IMR-90 (cell line): ENCODE measurements at regions not wholly inside any gene's neighbourhood (a gene's known extent, or its start where the extent isn't known, plus 50 kb on each side); places are given as distances from the start of the nearest gene placed in this dataset.

Source experiments
- ATAC-seq: fragments of 200-7000 bp; cut with Tn5 transposase; 2 replicates; pipeline ENCODE4 v1.9.1; 2020; ENCODE audit warnings: low read depth, mild to moderate bottlenecking, moderate library complexity
- BruUV-seq: library from RNA; stranded (reverse); fragments of 400-500 nt; replicated peaks from 2 replicates; lab custom pipeline; 2021; lab: Mats Ljungman, UMichigan
- CTCF ChIA-PET: fragments of 300-600 bp; formaldehyde crosslinking; extraction: SDS; loops from one replicate; lab custom pipeline; 2021; ENCODE audit warnings: antibody characterized with exemption; lab: Yijun Ruan, JAX
- POLR2A ChIA-PET: fragments of 300-600 bp; sonication (Branson Sonifier 250); formaldehyde crosslinking; loops from one replicate; lab custom pipeline; 2022; ENCODE audit warnings: antibody characterized with exemption; ENCODE audit not compliant: unreplicated experiment; lab: Charles Lee
- DNase-seq: peaks from one replicate; pipeline ENCODE4 v3.0.0; 2013
- H2AFZ ChIP-seq: replicated peaks from 2 replicates; pipeline ENCODE3; 2013; ENCODE audit warnings: low read length, mild to moderate bottlenecking; ENCODE audit not compliant: poor library complexity
- H2AK5ac ChIP-seq: 2 replicates; pipeline ENCODE4 v1.6.1; 2013; ENCODE audit warnings: low read depth, low read length, inconsistent platforms
- H2AK9ac ChIP-seq: replicated peaks from 2 replicates; pipeline ENCODE3; 2013; ENCODE audit warnings: mild to moderate bottlenecking, low read depth, low read length, moderate library complexity; ENCODE audit not compliant: poor library complexity
- H2BK120ac ChIP-seq: 2 replicates; pipeline ENCODE4 v1.6.1; 2013; ENCODE audit warnings: low read depth, low read length, inconsistent platforms
- H2BK15ac ChIP-seq: 3 replicates; pipeline ENCODE4 v1.6.1; 2013; ENCODE audit warnings: low read depth, low read length, inconsistent platforms
- H2BK20ac ChIP-seq: 2 replicates; pipeline ENCODE4 v1.6.1; 2013; ENCODE audit warnings: low read depth, mild to moderate bottlenecking, inconsistent platforms, low read length, moderate library complexity
- H2BK5ac ChIP-seq: 2 replicates; pipeline ENCODE4 v1.6.1; 2013; ENCODE audit warnings: mild to moderate bottlenecking, low read depth, low read length, inconsistent platforms; ENCODE audit not compliant: poor library complexity, severe bottlenecking
- H3K14ac ChIP-seq: replicated peaks from 2 replicates; pipeline ENCODE4 v1.6.1; 2013; ENCODE audit warnings: low read depth, low read length, inconsistent platforms
- H3K18ac ChIP-seq: 2 replicates; pipeline ENCODE4 v1.6.1; 2013; ENCODE audit warnings: low read depth, low read length, control low read depth
- H3K23ac ChIP-seq: 2 replicates; pipeline ENCODE4 v1.6.1; 2013; ENCODE audit warnings: low read depth, low read length, inconsistent platforms
- H3K27ac ChIP-seq: 2 replicates; pipeline ENCODE4 v1.5.1; 2013; ENCODE audit warnings: mild to moderate bottlenecking, control low read depth, low read length; ENCODE audit not compliant: insufficient read depth
- H3K27me3 ChIP-seq: 2 replicates; pipeline ENCODE4 v1.6.1; 2013; ENCODE audit warnings: low read length; ENCODE audit not compliant: control insufficient read depth, insufficient read depth
- H3K36me3 ChIP-seq: 2 replicates; pipeline ENCODE4 v1.6.1; 2013; ENCODE audit warnings: low read length, mixed read lengths; ENCODE audit not compliant: control insufficient read depth, insufficient read depth
- H3K4ac ChIP-seq: 2 replicates; pipeline ENCODE4 v1.6.1; 2013; ENCODE audit warnings: low read depth, low read length, inconsistent platforms
- H3K4me1 ChIP-seq: 2 replicates; pipeline ENCODE4 v1.6.1; 2013; ENCODE audit warnings: low read length, mixed read lengths; ENCODE audit not compliant: control insufficient read depth, insufficient read depth
- H3K4me2 ChIP-seq: 2 replicates; pipeline ENCODE4 v1.6.1; 2013; ENCODE audit warnings: low read depth, mild to moderate bottlenecking, control low read depth, low read length, moderate library complexity
- H3K4me3 ChIP-seq: 2 replicates; pipeline ENCODE4 v1.5.1; 2013; ENCODE audit warnings: low read depth, mild to moderate bottlenecking, control low read depth, low read length, moderate library complexity; ENCODE audit not compliant: insufficient read depth
- H3K56ac ChIP-seq: 2 replicates; pipeline ENCODE4 v1.6.1; 2013; ENCODE audit warnings: low read length, inconsistent platforms; ENCODE audit not compliant: insufficient read depth; ENCODE audit errors: extremely low read depth
- H3K79me1 ChIP-seq, 2 experiments: 2 replicates each; pipeline ENCODE4 v1.6.1; 2013; ENCODE audit warnings: low read length in 2 of 2, inconsistent platforms in 1 of 2, low read depth in 1 of 2
- H3K9ac ChIP-seq: 2 replicates; pipeline ENCODE4 v1.6.1; 2013; ENCODE audit warnings: low read depth, low read length, control low read depth
- H3K9me1 ChIP-seq: 2 replicates; pipeline ENCODE4 v1.6.1; 2013; ENCODE audit warnings: low read length, inconsistent platforms; ENCODE audit not compliant: insufficient read depth
- H3K9me3 ChIP-seq: 2 replicates; pipeline ENCODE4 v1.6.1; 2013; ENCODE audit warnings: low read length; ENCODE audit not compliant: control insufficient read depth, insufficient read depth
- H4K20me1 ChIP-seq: 2 replicates; pipeline ENCODE4 v1.6.1; 2013; ENCODE audit warnings: low read length, inconsistent platforms; ENCODE audit not compliant: insufficient read depth
- H4K5ac ChIP-seq: 2 replicates; pipeline ENCODE4 v1.6.1; 2013; ENCODE audit warnings: mild to moderate bottlenecking, low read depth, low read length, control low read depth
- H4K8ac ChIP-seq, 2 experiments: 2 replicates each; pipeline ENCODE4 v1.6.1; 2013; ENCODE audit warnings: low read depth in 2 of 2, low read length in 2 of 2, control low read depth in 1 of 2, inconsistent platforms in 1 of 2
- H4K91ac ChIP-seq: 2 replicates; pipeline ENCODE4 v1.6.1; 2013; ENCODE audit warnings: low read depth, low read length, inconsistent platforms; ENCODE audit not compliant: insufficient read depth
- BHLHE40 ChIP-seq: fragments of 150-350 bp; IDR thresholded peaks from 2 replicates; pipeline ENCODE4 v1.6.1; 2016; ENCODE audit warnings: mild to moderate bottlenecking, low read depth, low read length
- CEBPB ChIP-seq: IDR thresholded peaks from 2 replicates; pipeline ENCODE4 v1.6.1; 2012; ENCODE audit warnings: low read depth, low read length, improper control_type of control experiment
- CHD1 ChIP-seq: IDR thresholded peaks from 2 replicates; pipeline ENCODE4 v1.6.1; 2012; ENCODE audit warnings: low read depth, low read length, improper control_type of control experiment
- FOS ChIP-seq: fragments of 150-350 bp; IDR thresholded peaks from 2 replicates; pipeline ENCODE4 v1.6.1; 2016; ENCODE audit warnings: low read depth, low read length
- MAFK ChIP-seq: IDR thresholded peaks from 2 replicates; pipeline ENCODE4 v1.6.1; 2012; ENCODE audit warnings: low read depth, low read length, improper control_type of control experiment
- MAZ ChIP-seq: IDR thresholded peaks from 2 replicates; pipeline ENCODE4 v1.6.1; 2012; ENCODE audit warnings: low read depth, mild to moderate bottlenecking, low read length, improper control_type of control experiment, moderate library complexity, borderline replicate concordance
- NFE2L2 ChIP-seq: fragments of 150-350 bp; IDR thresholded peaks from 2 replicates; pipeline ENCODE4 v1.6.1; 2016; ENCODE audit warnings: low read depth, mild to moderate bottlenecking, low read length
- POLR2A ChIP-seq: IDR thresholded peaks from 2 replicates; pipeline ENCODE4 v1.6.1; 2012; ENCODE audit warnings: mild to moderate bottlenecking, low read depth, low read length
- RAD21 ChIP-seq: IDR thresholded peaks from 2 replicates; pipeline ENCODE4 v1.6.1; 2012; ENCODE audit warnings: low read length, improper control_type of control experiment
- RCOR1 ChIP-seq: IDR thresholded peaks from 2 replicates; pipeline ENCODE4 v1.6.1; 2012; ENCODE audit warnings: mild to moderate bottlenecking, low read length, improper control_type of control experiment; ENCODE audit not compliant: insufficient replicate concordance
- USF2 ChIP-seq: fragments of 150-350 bp; IDR thresholded peaks from 2 replicates; pipeline ENCODE4 v1.6.1; 2017; ENCODE audit warnings: mild to moderate bottlenecking, antibody characterized with exemption, low read length, low read depth
- WGBS, 2 experiments: methylation state at CpG; one replicate each; pipeline versions ENCODE4 v1.1.5 to v1.1.7; 2013; ENCODE audit warnings: missing lambda C conversion rate in 2 of 2; ENCODE audit not compliant: insufficient read length in 1 of 2; ENCODE audit errors: extremely low coverage in 2 of 2; 5-methylcytosine and 5-hydroxymethylcytosine counted together
- dilution Hi-C: fragments of 300-500 bp; cut with HindIII; formaldehyde crosslinking; loops from one replicate; pipeline ENCODE4 v1.14.3; 2018; ENCODE audit warnings: low sequenced_read_pairs; ENCODE audit not compliant: unreplicated experiment
- in situ Hi-C: fragments of 300-500 bp; cut with MboI; formaldehyde crosslinking; loops from 3 replicates; pipeline ENCODE4 v1.14.3; 2019; ENCODE audit warnings: low sequenced_read_pairs, inconsistent platforms, mixed read lengths
- intact Hi-C: fragments of 100-400 bp; cut with micrococcal nuclease; formaldehyde crosslinking; loops from 2 replicates; pipeline ENCODE4 v1.10.0; 2022
- TF ChIP-seq, protein P1 (sequence below): conservative IDR thresholded peaks from 2 replicates; pipeline ENCODE4 v1.5.1; 2012; ENCODE audit warnings: mild to moderate bottlenecking, low read depth, low read length, improper control_type of control experiment
- TF ChIP-seq, protein P2 (sequence below): fragments of 150-350 bp; IDR thresholded peaks from 2 replicates; pipeline ENCODE4 v1.6.1; 2016; ENCODE audit warnings: low read depth, mild to moderate bottlenecking, low read length, moderate library complexity, borderline replicate concordance

- TF ChIP-seq MAZ, result no peak
These were observed 251.7 kb downstream of the NDUFA10 start (continued) for GRCh38 chr2:239773228-239774141.

DNA sequence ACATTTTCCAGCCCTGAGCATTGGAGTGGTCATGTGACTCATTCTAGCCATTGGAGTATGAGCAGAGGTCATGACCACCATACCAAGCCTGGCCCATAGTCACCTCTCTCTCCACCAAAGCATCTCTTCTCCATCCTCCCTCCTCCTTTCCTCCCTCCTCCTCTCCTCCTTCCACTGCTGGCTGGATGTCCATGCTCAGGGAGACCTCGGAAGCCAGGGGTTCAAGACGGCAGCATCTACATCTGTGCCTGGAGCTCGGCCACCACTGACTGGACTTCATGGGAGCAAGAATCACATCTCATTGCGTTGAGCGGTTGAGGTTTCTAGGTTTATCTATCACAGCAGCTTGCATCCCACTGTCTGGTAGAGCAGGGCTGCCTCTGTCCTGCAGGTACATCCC lies 252.4 kb downstream of the NDUFA10 start:
- no TSS peak for BruUV-seq
- H3K4me2 ChIP-seq, result no peak overlapping the region
- ATAC-seq (no peak), DNase-seq (no peak)
- dilution Hi-C loops (no loop called here), in situ Hi-C loops (no loop called here), intact Hi-C loops (no loop called here)
- H4K20me1 ChIP-seq, result no peaks in the 10 kb centered on the region
- no peaks in the 10 kb centered on the region for H3K79me1 ChIP-seq
- no peak overlapping the region for H3K4ac ChIP-seq
- POLR2A ChIA-PET, result no interaction called here
- H3K9ac ChIP-seq, result no peak overlapping the region
- no peak overlapping the region for H4K5ac ChIP-seq
- no peak overlapping the region for H3K56ac ChIP-seq
- no peaks in the 10 kb centered on the region for H3K36me3 ChIP-seq
- H2AFZ ChIP-seq, result peak overlapping the region; percentile 32
- H3K4me1 ChIP-seq, result no peaks in the 10 kb centered on the region
- H2BK15ac ChIP-seq, result no peak overlapping the region
- no peak overlapping the region for H2BK120ac ChIP-seq
- no peak overlapping the region for H4K8ac ChIP-seq
- no peak overlapping the region for H3K27ac ChIP-seq
- no peaks in the 10 kb centered on the region for H3K9me1 ChIP-seq
- H3K4me3 ChIP-seq, result no peak overlapping the region
- peaks cover 50% of the 10 kb centered on the region for H3K9me3 ChIP-seq
- H3K27me3 ChIP-seq, result no peaks in the 10 kb centered on the region
- H2AK9ac ChIP-seq, result no peak overlapping the region
- 100% methylated on average over 1 of the region's 5 CpGs; no CpG with 5 or more reads in 1 of the 2 experiments for WGBS, 2 experiments
- CTCF ChIA-PET, result no interaction called here
- no peak overlapping the region for H3K14ac ChIP-seq
- H3K23ac ChIP-seq, result no peak overlapping the region
- H2AK5ac ChIP-seq, result no peak overlapping the region
- H4K91ac ChIP-seq, result no peak overlapping the region
- no peak overlapping the region for H2BK5ac ChIP-seq
- no peak overlapping the region for H2BK20ac ChIP-seq
- H3K18ac ChIP-seq, result no peak overlapping the region
- TF ChIP-seq POLR2A, result no peak
- TF ChIP-seq NFE2L2, result no peak
- TF ChIP-seq, protein P1, sequence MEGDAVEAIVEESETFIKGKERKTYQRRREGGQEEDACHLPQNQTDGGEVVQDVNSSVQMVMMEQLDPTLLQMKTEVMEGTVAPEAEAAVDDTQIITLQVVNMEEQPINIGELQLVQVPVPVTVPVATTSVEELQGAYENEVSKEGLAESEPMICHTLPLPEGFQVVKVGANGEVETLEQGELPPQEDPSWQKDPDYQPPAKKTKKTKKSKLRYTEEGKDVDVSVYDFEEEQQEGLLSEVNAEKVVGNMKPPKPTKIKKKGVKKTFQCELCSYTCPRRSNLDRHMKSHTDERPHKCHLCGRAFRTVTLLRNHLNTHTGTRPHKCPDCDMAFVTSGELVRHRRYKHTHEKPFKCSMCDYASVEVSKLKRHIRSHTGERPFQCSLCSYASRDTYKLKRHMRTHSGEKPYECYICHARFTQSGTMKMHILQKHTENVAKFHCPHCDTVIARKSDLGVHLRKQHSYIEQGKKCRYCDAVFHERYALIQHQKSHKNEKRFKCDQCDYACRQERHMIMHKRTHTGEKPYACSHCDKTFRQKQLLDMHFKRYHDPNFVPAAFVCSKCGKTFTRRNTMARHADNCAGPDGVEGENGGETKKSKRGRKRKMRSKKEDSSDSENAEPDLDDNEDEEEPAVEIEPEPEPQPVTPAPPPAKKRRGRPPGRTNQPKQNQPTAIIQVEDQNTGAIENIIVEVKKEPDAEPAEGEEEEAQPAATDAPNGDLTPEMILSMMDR, result no peak
- TF ChIP-seq BHLHE40, result no peak
- no peak for TF ChIP-seq CEBPB
- TF ChIP-seq FOS, result no peak
- TF ChIP-seq MAFK, result no peak
- TF ChIP-seq USF2, result no peak
- no peak for TF ChIP-seq CHD1
- no peak for TF ChIP-seq MAZ
- TF ChIP-seq, protein P2, sequence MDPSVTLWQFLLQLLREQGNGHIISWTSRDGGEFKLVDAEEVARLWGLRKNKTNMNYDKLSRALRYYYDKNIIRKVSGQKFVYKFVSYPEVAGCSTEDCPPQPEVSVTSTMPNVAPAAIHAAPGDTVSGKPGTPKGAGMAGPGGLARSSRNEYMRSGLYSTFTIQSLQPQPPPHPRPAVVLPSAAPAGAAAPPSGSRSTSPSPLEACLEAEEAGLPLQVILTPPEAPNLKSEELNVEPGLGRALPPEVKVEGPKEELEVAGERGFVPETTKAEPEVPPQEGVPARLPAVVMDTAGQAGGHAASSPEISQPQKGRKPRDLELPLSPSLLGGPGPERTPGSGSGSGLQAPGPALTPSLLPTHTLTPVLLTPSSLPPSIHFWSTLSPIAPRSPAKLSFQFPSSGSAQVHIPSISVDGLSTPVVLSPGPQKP, result no peak
- TF ChIP-seq RAD21, result no peak
- no peak for TF ChIP-seq RCOR1
